DOHH2 (cell line): ENCODE measurements at regions not wholly inside any gene's neighbourhood (a gene's known extent, or its start where the extent isn't known, plus 50 kb on each side); places are given as distances from the start of the nearest gene placed in this dataset.

Experiments used
- H3F3A ChIP-seq: fragments of 200-600 bp; sonication (generic), shearing (Covaris generic); 2 replicates; pipeline ENCODE4 v1.6.0; 2016; ENCODE audit warnings: antibody characterized with exemption, mild to moderate bottlenecking; ENCODE audit not compliant: control insufficient read depth, insufficient read depth
- H3K27ac ChIP-seq: fragments of 200-600 bp; sonication (generic); 2 replicates; pipeline ENCODE4 v1.5.1; 2014; ENCODE audit warnings: low read depth, mild to moderate bottlenecking, low read length, moderate library complexity
- H3K27me3 ChIP-seq: fragments of 200-600 bp; sonication (generic); 2 replicates; pipeline ENCODE4 v1.6.1; 2014; ENCODE audit warnings: mild to moderate bottlenecking, low read length, mixed read lengths; ENCODE audit not compliant: control insufficient read depth
- H3K36me3 ChIP-seq: fragments of 200-600 bp; sonication (generic); 2 replicates; pipeline ENCODE4 v1.6.1; 2014; ENCODE audit warnings: mild to moderate bottlenecking, low read length, moderate library complexity, mixed read lengths; ENCODE audit not compliant: control insufficient read depth
- H3K4me1 ChIP-seq: fragments of 200-600 bp; sonication (generic); 2 replicates; pipeline ENCODE4 v1.6.1; 2014; ENCODE audit warnings: mild to moderate bottlenecking, low read length, mixed read lengths; ENCODE audit not compliant: control insufficient read depth
- H3K4me2 ChIP-seq: fragments of 200-600 bp; sonication (generic); 2 replicates; pipeline ENCODE4 v1.6.0; 2014; ENCODE audit warnings: mild to moderate bottlenecking, low read length, moderate library complexity
- H3K4me3 ChIP-seq: fragments of 200-600 bp; sonication (generic); 2 replicates; pipeline ENCODE4 v1.5.1; 2014; ENCODE audit warnings: mild to moderate bottlenecking, low read length, mixed read lengths
- H3K79me2 ChIP-seq: fragments of 200-600 bp; sonication (generic); 2 replicates; pipeline ENCODE4 v1.6.1; 2014; ENCODE audit warnings: mild to moderate bottlenecking, low read length, mixed read lengths; ENCODE audit not compliant: control insufficient read depth
- H3K9me2 ChIP-seq: fragments of 200-600 bp; sonication (generic); replicated peaks from 2 replicates; pipeline ENCODE4 v1.6.1; 2014; ENCODE audit warnings: mild to moderate bottlenecking, low read length, mixed read lengths; ENCODE audit not compliant: control insufficient read depth
- H3K9me3 ChIP-seq: fragments of 200-600 bp; sonication (generic); 2 replicates; pipeline ENCODE4 v1.6.1; 2014; ENCODE audit warnings: antibody characterized with exemption, low read length, mixed read lengths; ENCODE audit not compliant: control insufficient read depth, insufficient read depth
- H4K20me1 ChIP-seq: fragments of 200-600 bp; sonication (generic); 2 replicates; pipeline ENCODE4 v1.6.0; 2014; ENCODE audit warnings: low read depth, mild to moderate bottlenecking, antibody characterized with exemption, low read length, moderate library complexity; ENCODE audit not compliant: control insufficient read depth, insufficient read depth
- CTCF ChIP-seq: fragments of 200-600 bp; sonication (generic); IDR thresholded peaks from one replicate; pipeline ENCODE4 v1.5.1; 2014; ENCODE audit warnings: antibody characterized with exemption, mild to moderate bottlenecking, low read depth, low read length; ENCODE audit not compliant: poor library complexity, severe bottlenecking
- EZH2phosphoT487 ChIP-seq: fragments of 200-600 bp; sonication (generic); IDR thresholded peaks from 2 replicates; pipeline ENCODE4 v1.6.1; 2017; ENCODE audit warnings: borderline replicate concordance, mild to moderate bottlenecking, antibody characterized with exemption, low read length, moderate library complexity, mixed read lengths

GRCh38 chr12:131347732-131348131 lies 363.2 kb upstream of the SFSWAP start:
- no peaks in the 10 kb centered on the region for H4K20me1 ChIP-seq
- H3F3A ChIP-seq: no peaks in the 10 kb centered on the region
- H3K9me2 ChIP-seq: no peaks in the 10 kb centered on the region
- H3K9me3 ChIP-seq: peaks cover 7% of the 10 kb centered on the region; the same call in 1 of the 2 replicates
- H3K79me2 ChIP-seq: no peaks in the 10 kb centered on the region
- no peak overlapping the region for H3K4me3 ChIP-seq
- no peak for TF ChIP-seq CTCF
- no peak for TF ChIP-seq EZH2phosphoT487
- no peaks in the 10 kb centered on the region for H3K36me3 ChIP-seq
- H3K4me2 ChIP-seq: no peak overlapping the region
- no peaks in the 10 kb centered on the region for H3K27me3 ChIP-seq
- H3K27ac ChIP-seq: no peak overlapping the region
- no peaks in the 10 kb centered on the region for H3K4me1 ChIP-seq

GRCh38 chr12:131348231-131348630 lies 362.7 kb upstream of the SFSWAP start:
- Histone ChIP-seq H3K79me2 (no peaks in the 10 kb centered on the region), H3K4me3 (no peak overlapping the region), H3K4me2 (no peak overlapping the region), H3K4me1 (no peaks in the 10 kb centered on the region), H3K9me2 (no peaks in the 10 kb centered on the region), H3F3A (no peaks in the 10 kb centered on the region), H3K27me3 (no peaks in the 10 kb centered on the region), H4K20me1 (no peaks in the 10 kb centered on the region), H3K27ac (no peak overlapping the region), H3K36me3 (no peaks in the 10 kb centered on the region), H3K9me3 (peaks cover 7% of the 10 kb centered on the region; the same call in 1 of the 2 replicates)
- TF ChIP-seq EZH2phosphoT487: no peak
- no peak for TF ChIP-seq CTCF

- H3K9me3 ChIP-seq: peaks cover 7% of the 10 kb centered on the region; the same call in 1 of the 2 replicates
- H3K4me1 ChIP-seq: no peaks in the 10 kb centered on the region
- no peaks in the 10 kb centered on the region for H3K79me2 ChIP-seq
- H3K4me2 ChIP-seq: no peak overlapping the region
- no peaks in the 10 kb centered on the region for H3K36me3 ChIP-seq
- no peaks in the 10 kb centered on the region for H4K20me1 ChIP-seq
- TF ChIP-seq EZH2phosphoT487 (no peak), CTCF (no peak)
- no peaks in the 10 kb centered on the region for H3K9me2 ChIP-seq
- no peaks in the 10 kb centered on the region for H3K27me3 ChIP-seq
- no peak overlapping the region for H3K4me3 ChIP-seq
- no peak overlapping the region for H3K27ac ChIP-seq
- H3F3A ChIP-seq: no peaks in the 10 kb centered on the region
Observed at GRCh38 chr12:131348646-131349045, 362.2 kb upstream of the SFSWAP start.
